NB4 (cell line): ENCODE measurements at regions not wholly inside any gene's neighbourhood (a gene's known extent, or its start where the extent isn't known, plus 50 kb on each side); places are given as distances from the start of the nearest gene placed in this dataset.

Experiments used
- DNase-seq: peaks from one replicate; pipeline ENCODE4 v3.0.0; 2010; ENCODE audit warnings: low read depth
- H3K4me3 ChIP-seq: one replicate; pipeline ENCODE4 v1.5.1; 2011; ENCODE audit warnings: mild to moderate bottlenecking, low read depth, low read length, moderate library complexity
- MYC ChIP-seq: IDR thresholded peaks from 2 replicates; pipeline ENCODE4 v1.6.1; 2011; ENCODE audit warnings: low read depth, low read length
- POLR2A ChIP-seq: IDR thresholded peaks from 2 replicates; pipeline ENCODE4 v1.6.1; 2011; ENCODE audit warnings: mild to moderate bottlenecking; ENCODE audit not compliant: insufficient read length; ENCODE audit errors: extremely low read depth
- TF ChIP-seq, protein P1 (sequence below): IDR thresholded peaks from 2 replicates; pipeline ENCODE4 v1.6.1; 2011; ENCODE audit warnings: low read depth, low read length
- TF ChIP-seq, protein P2 (sequence below): IDR thresholded peaks from one replicate; pipeline ENCODE4 v1.5.1; 2012; ENCODE audit warnings: low read depth, low read length

DNA sequence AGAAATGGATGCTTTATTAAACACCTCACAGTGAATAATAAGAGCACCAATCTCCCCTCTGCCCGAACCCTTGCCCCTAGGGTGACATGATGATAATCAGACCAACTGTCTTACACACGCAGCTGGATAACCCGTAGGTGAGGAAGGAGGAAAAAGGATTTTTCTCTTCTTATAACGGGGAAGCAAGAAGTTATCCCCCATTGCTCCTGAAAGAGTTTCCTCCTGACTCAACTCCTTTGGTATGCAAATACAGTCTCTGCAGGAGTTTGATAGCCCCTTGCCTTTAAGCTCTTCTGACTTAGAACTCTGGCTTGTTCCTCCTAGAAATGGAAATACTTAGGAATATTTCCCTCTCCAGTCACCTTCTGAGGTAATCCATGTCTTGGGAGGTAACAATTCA lies 455.8 kb downstream of the TMEM135 start:
- TF ChIP-seq, protein P1, sequence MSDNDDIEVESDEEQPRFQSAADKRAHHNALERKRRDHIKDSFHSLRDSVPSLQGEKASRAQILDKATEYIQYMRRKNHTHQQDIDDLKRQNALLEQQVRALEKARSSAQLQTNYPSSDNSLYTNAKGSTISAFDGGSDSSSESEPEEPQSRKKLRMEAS: no peak
- TF ChIP-seq POLR2A (no peak), MYC (no peak)
- TF ChIP-seq, protein P2, sequence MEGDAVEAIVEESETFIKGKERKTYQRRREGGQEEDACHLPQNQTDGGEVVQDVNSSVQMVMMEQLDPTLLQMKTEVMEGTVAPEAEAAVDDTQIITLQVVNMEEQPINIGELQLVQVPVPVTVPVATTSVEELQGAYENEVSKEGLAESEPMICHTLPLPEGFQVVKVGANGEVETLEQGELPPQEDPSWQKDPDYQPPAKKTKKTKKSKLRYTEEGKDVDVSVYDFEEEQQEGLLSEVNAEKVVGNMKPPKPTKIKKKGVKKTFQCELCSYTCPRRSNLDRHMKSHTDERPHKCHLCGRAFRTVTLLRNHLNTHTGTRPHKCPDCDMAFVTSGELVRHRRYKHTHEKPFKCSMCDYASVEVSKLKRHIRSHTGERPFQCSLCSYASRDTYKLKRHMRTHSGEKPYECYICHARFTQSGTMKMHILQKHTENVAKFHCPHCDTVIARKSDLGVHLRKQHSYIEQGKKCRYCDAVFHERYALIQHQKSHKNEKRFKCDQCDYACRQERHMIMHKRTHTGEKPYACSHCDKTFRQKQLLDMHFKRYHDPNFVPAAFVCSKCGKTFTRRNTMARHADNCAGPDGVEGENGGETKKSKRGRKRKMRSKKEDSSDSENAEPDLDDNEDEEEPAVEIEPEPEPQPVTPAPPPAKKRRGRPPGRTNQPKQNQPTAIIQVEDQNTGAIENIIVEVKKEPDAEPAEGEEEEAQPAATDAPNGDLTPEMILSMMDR: no peak
- no peak overlapping the region for H3K4me3 ChIP-seq
- DNase-seq: no peak

DNA sequence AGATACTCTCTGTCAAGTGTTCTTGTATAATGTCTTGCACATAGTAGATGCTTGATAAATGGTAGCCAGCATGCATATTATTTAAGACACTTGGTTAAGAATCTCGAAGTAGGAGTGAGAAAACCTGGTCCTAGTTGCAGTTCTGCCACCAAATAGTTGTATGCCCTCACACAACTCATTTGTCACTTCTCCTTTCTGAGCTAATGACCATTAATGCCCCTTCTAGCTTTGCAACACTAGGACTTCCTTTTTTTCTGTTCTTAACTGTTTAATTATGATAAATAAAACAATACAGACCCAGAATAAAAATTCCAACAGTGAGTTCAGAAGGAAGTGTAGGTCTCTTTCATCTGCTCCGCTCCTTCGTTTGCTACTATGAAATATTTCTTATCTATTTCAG lies 453.6 kb downstream of the TMEM135 start:
- TF ChIP-seq, protein P1: no peak
- TF ChIP-seq POLR2A: no peak
- no peak overlapping the region for H3K4me3 ChIP-seq
- peak; percentile 12 for DNase-seq

DNA sequence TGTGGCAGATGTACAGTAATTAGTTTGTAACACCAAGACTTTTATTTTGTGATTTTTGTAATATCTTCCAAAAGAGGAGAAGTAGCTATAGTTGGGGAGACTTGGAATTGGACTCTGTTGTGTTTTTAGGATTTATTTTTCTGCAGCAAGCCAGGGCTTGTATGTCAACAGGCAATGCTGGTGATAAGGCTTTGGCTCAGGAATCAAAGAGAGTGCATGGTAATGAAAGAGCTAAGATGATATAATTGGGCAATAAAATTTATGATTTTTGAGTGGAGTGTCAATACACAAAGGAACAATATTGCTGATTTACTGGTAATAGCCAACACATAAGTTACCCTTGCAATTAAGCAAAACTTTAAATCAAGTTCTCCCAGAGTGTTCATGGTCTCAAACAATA lies 452.9 kb downstream of the TMEM135 start:
- H3K4me3 ChIP-seq: no peak overlapping the region
- no peak for DNase-seq
- TF ChIP-seq, protein P1: no peak
- TF ChIP-seq MYC: no peak
- TF ChIP-seq, protein P2: no peak
- no peak for TF ChIP-seq POLR2A

DNA sequence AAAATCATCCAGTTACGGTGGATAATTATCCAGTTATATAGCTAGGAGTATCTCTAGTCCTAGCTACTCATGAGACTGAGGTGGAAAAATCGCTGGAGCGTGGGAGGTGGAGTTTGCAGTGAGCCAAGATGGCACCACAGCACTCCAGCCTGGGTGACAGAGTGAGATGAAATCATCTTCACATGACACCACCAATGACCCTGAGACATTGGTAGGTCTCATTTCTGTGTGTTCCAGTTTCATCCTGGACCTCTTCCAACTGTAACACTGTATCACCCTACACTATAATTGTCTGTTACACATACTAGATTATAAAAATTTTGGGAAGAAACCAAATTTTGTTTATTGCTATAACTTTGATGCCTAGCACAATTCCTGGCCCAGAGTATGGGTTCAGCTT lies 446.8 kb downstream of the TMEM135 start:
- no peak overlapping the region for H3K4me3 ChIP-seq
- TF ChIP-seq, protein P1: no peak
- no peak for TF ChIP-seq POLR2A
- TF ChIP-seq MYC: no peak
- TF ChIP-seq, protein P2: no peak
- no peak for DNase-seq

DNA sequence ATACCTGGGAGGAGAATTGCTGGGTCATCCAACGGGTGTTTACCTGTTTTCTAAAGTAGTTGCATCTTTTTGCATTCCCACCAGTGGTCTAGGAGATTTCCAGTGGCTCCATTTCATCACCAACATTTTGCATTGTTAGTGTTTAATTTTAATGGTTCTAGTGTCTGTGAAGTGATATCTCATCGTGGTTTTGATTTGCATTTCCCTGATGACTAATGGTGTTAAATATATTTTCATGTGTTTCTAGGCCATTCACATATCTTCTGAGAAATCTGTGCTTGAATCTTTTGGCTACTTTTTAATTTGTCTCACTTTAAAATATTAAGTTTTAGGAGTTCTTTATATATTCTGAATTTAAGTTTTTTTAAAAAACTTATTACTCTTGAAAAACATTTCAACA lies 439.6 kb downstream of the TMEM135 start:
- TF ChIP-seq, protein P2: no peak
- no peak for TF ChIP-seq POLR2A
- no peak for TF ChIP-seq MYC
- TF ChIP-seq, protein P1: no peak
- H3K4me3 ChIP-seq: no peak overlapping the region
- DNase-seq: no peak

DNA sequence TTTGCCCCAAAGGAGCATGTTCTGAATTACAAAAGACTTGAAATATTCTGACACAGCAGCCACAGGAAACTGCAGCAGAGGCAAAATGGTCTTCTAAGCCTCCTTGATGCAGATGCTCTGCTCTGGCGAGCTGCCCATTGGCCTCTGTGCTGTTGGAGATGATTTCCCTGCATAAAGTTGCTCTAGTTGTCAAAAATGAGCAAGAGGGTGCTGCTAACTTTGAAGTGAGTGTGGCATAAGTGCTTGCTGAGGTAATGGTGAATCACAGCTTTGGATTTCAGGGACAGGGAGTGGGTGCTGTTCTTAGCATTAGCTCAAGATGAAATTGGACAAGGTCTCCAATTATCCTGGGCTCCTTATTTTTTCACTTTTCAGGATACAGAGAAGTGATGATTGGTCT lies 435.4 kb downstream of the TMEM135 start:
- TF ChIP-seq, protein P2: no peak
- TF ChIP-seq MYC: no peak
- no peak for TF ChIP-seq POLR2A
- TF ChIP-seq, protein P1: no peak
- no peak for DNase-seq
- H3K4me3 ChIP-seq: no peak overlapping the region
